Large intestine (tissue), 3 donors: ENCODE measurements at regions not wholly inside any gene's neighbourhood (a gene's known extent, or its start where the extent isn't known, plus 50 kb on each side); places are given as distances from the start of the nearest gene placed in this dataset.

Experiments used
- DNase-seq, 2 donors: peaks; one replicate each; pipeline versions ENCODE4 v3.0.0 to v3.0.0-alpha.2; 2013
- H3K27ac ChIP-seq: one replicate; pipeline ENCODE4 v1.5.1; 2013; ENCODE audit warnings: low read length
- H3K27me3 ChIP-seq: 2 replicates; pipeline ENCODE4 v1.6.1; 2013; ENCODE audit warnings: low read length; ENCODE audit not compliant: control insufficient read depth, insufficient read depth
- H3K36me3 ChIP-seq: 2 replicates; pipeline ENCODE4 v1.6.1; 2013; ENCODE audit warnings: low read length; ENCODE audit not compliant: control insufficient read depth, insufficient read depth
- H3K4me1 ChIP-seq: one replicate; pipeline ENCODE4 v1.6.1; 2013; ENCODE audit warnings: low read length; ENCODE audit not compliant: control insufficient read depth, insufficient read depth
- H3K4me3 ChIP-seq: one replicate; pipeline ENCODE4 v1.5.1; 2013; ENCODE audit warnings: low read length
- H3K9me3 ChIP-seq: one replicate; pipeline ENCODE4 v1.6.1; 2013; ENCODE audit warnings: mild to moderate bottlenecking, low read depth, low read length, moderate library complexity; ENCODE audit not compliant: control insufficient read depth
- WGBS: methylation state at CpG from one replicate; pipeline ENCODE4 v1.1.5; 2013; ENCODE audit warnings: low lambda C conversion rate; ENCODE audit not compliant: insufficient coverage; 5-methylcytosine and 5-hydroxymethylcytosine counted together

DNA sequence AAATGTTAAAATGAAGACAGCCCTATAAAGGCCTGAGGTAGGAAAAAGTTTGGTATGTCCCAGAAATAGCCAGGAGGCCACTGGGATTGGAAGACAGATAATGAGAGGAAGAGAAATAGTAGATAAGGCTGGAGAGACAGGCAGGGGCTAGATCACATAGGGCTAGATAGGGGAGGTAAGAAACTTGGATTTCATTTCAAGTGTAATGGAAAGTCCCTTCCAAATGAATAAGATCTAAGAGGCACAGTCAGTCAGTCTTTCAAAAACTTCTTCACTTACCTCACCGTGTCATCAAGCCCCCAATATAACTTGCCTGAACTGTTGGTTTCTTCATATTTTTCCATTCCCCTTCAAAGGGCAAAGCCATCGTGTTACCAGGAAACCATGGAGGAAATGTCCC is 121.8 kb downstream of the SPCS3 start:
- Histone ChIP-seq H3K27ac (no peak overlapping the region), H3K9me3 (no peaks in the 10 kb centered on the region), H3K4me1 (no peaks in the 10 kb centered on the region), H3K4me3 (no peak overlapping the region), H3K36me3 (no peaks in the 10 kb centered on the region), H3K27me3 (no peaks in the 10 kb centered on the region)
- WGBS, result no CpG with 5 or more reads among the region's 2 CpGs
- DNase-seq, result no peak

DNA sequence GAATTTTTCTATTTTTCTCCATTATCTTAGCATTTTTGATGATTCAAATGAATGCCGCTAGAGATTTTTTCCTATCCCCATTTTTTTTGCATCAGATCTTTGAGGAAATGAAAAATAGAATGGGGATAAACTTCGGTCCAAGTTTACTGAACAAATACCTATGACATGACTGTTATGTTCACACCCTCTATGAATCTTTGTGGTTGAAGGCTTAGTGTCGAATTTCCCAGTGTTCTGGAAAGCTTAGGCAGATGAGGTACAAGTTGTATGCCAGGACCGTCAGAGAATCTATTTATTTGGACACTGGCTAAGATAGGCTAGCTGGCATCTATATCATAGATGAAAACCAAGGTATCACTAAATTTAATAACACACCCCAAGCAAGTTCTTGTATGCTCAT is 123.4 kb downstream of the SPCS3 start:
- Histone ChIP-seq H3K27ac (no peak overlapping the region), H3K36me3 (no peaks in the 10 kb centered on the region), H3K27me3 (no peaks in the 10 kb centered on the region), H3K4me3 (no peak overlapping the region), H3K4me1 (no peaks in the 10 kb centered on the region), H3K9me3 (no peaks in the 10 kb centered on the region)
- no peak for DNase-seq
- 100% methylated on average over 1 of the region's 4 CpGs for WGBS

DNA sequence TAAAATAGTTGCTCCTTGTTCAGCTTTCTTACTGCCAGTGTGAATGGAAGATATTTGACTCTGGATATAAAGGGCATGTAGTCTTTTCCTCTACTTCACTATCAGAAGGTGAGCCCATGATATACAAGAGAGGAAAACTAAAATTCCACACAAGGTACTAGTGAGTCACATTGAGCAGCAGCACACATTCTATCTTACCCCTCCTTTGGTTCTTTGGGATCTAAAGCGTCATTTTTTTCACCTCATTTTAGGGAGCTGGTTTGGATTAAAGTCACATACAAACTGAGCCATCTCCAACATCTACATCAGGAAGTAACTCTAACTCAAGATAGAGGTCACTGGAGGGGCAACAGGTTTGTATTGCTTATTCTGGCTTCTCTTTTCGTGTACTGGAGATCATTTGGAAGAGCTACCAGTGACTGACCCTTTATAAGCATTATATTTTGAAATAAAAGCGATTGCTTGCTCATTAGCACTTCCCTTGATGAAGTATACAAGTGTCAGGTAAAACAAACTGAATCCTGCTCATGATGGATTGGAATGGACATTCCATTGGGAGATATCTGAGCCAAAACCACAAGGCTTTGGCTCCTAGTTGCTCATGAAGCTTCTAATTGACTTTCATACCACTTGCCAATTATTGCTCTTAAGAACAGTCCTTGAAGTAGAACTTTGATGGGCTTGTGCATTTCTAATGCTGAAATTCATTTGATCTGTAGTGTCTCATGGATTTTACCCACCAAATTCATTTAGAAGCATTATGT is 124.1 kb downstream of the SPCS3 start:
- Histone ChIP-seq H3K9me3 (no peaks in the 10 kb centered on the region), H3K4me1 (no peaks in the 10 kb centered on the region), H3K27ac (no peak overlapping the region), H3K27me3 (no peaks in the 10 kb centered on the region), H3K4me3 (no peak overlapping the region), H3K36me3 (no peaks in the 10 kb centered on the region)
- WGBS, result no CpG with 5 or more reads among the region's 3 CpGs
- DNase-seq, result no peak

DNA sequence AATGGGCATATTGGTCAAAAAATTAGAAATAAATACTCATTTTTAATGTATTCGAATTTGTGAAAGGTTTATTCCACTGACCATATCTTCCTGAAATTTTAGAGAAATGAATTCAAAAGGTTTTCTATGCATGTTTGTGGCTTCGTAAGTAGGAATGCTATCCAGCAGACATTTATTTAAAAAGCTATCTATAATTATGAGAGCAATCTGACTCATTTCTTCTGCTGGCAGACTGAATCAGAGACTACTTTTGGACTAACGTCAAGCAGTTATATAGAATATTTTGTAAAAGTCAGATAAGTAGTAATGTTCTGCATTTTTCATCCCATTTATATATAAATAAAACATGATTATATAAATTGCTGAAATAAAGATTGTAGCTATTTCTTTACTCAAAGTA is 125.0 kb downstream of the SPCS3 start:
- 79% methylated on average over 2 of the region's 3 CpGs for WGBS
- H3K27ac ChIP-seq, result no peak overlapping the region
- H3K36me3 ChIP-seq, result no peaks in the 10 kb centered on the region
- H3K4me1 ChIP-seq, result no peaks in the 10 kb centered on the region
- no peak overlapping the region for H3K4me3 ChIP-seq
- no peak for DNase-seq
- no peaks in the 10 kb centered on the region for H3K27me3 ChIP-seq
- H3K9me3 ChIP-seq, result no peaks in the 10 kb centered on the region

DNA sequence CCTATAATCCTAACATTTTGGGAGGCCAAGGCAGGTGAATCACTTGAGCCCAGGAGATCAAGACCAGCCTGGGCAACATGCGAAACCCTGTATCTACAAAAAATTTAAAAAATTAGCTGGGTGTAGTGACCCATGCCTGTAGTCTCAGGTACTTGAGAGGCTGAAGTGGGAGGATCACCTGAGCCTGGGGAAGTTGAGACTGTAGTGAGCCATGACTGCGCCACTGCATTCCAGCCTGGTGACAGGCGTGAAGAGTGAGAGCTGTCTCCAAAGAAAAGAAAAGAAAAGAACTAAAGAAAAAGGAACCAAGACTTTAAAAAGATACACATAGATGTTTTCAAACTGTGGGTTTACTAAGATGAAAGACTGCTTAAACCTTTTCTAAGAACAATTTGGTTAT is 129.0 kb downstream of the SPCS3 start:
- WGBS, result 90% methylated on average over 2 of the region's 3 CpGs
- H3K9me3 ChIP-seq, result no peaks in the 10 kb centered on the region
- H3K4me1 ChIP-seq, result no peaks in the 10 kb centered on the region
- no peak overlapping the region for H3K4me3 ChIP-seq
- no peaks in the 10 kb centered on the region for H3K27me3 ChIP-seq
- H3K36me3 ChIP-seq, result no peaks in the 10 kb centered on the region
- DNase-seq, result no peak
- H3K27ac ChIP-seq, result no peak overlapping the region

DNA sequence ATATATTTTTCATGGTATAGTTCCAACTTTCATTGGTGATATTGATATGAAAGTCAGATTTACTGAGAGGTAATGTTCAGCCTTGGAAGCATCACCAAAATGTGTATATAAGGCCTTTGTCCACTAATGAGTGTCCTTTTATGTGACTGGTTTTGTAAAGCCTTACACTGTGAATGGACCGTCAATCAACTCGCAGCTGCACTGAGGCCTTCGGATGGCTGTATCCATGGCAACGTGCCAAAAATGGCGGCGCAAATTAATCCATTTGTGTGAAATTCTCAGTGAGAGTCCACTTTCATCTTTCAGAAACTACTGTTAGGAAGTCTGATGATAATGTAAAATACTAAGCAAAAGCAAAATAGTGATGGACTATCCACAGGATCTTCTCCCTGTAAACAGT is 131.7 kb downstream of the SPCS3 start:
- H3K27me3 ChIP-seq, result no peaks in the 10 kb centered on the region
- WGBS, result 94% methylated on average over 3 of the region's 6 CpGs
- no peak overlapping the region for H3K27ac ChIP-seq

DNA sequence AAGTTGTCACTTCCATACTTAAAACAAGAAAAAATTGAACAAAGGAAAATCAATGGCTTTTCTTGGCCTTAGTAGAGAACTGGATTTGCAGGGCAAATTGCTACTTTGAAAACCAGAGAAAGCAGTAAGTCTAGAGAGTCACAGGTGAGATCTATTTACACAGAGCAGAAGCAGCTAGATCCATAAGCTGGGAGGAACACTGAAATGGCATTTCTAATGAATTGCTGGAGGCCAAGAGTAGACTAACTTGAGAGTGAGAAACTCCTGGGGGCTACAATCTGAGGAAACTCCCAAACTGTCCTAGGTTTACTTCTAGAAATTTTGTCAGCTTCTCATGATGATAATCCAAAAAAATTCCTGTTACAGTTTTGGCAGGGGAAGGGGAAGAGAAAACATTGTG is 133.3 kb downstream of the SPCS3 start:
- Histone ChIP-seq H3K27ac (no peak overlapping the region), H3K4me3 (no peak overlapping the region), H3K4me1 (no peaks in the 10 kb centered on the region), H3K27me3 (no peaks in the 10 kb centered on the region), H3K9me3 (no peaks in the 10 kb centered on the region), H3K36me3 (no peaks in the 10 kb centered on the region)
- DNase-seq, result no peak

More for the DNA sequence above, 131.7 kb downstream of the SPCS3 start:
- H3K4me1 ChIP-seq, result no peaks in the 10 kb centered on the region
- no peak for DNase-seq
- no peaks in the 10 kb centered on the region for H3K36me3 ChIP-seq
- no peaks in the 10 kb centered on the region for H3K9me3 ChIP-seq
- no peak overlapping the region for H3K4me3 ChIP-seq

DNA sequence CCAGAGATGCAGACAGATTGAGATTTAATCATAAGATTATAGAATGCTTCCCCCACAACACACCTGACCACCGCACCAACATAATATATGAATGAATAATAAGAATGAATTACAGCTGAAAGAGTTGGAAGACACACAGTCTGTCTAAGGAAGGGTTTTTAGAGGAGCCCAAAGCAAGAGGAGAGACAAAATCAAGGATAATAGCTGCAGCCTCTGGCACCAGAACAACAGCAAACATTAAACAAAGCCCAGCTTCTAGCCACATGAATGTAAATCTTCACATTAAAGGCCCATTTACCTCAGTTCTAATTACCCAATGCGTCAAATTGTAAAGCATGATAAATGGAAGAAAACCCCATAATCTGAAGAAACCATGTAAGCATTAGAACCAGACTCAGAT is 133.9 kb downstream of the SPCS3 start:
- Histone ChIP-seq H3K27me3 (no peaks in the 10 kb centered on the region), H3K36me3 (no peaks in the 10 kb centered on the region), H3K4me1 (no peaks in the 10 kb centered on the region), H3K4me3 (no peak overlapping the region), H3K27ac (no peak overlapping the region), H3K9me3 (no peaks in the 10 kb centered on the region)
- DNase-seq, result no peak
- WGBS, result 61% methylated on average over 2 of the region's 2 CpGs

DNA sequence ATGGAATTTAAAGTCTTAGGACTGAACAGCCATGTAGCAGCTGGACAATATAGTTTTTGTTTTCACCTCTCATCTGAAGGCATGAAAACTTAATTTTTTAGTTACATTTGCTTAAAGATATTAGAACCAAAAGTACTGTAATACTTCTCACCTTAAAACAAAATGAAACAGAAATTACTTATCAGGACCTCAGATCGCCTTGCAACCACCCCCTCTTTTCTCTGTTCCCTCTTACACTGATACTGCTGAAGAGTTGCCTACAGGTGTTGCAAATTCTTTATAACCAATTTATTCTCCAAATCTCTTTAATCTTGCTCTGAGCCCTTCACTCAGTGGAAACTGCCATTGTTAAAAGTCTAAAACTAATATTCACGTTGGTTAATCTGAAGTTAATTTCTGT is 145.0 kb downstream of the SPCS3 start:
- Histone ChIP-seq H3K4me3 (no peak overlapping the region), H3K27me3 (no peaks in the 10 kb centered on the region), H3K9me3 (no peaks in the 10 kb centered on the region), H3K27ac (no peak overlapping the region), H3K4me1 (no peaks in the 10 kb centered on the region), H3K36me3 (no peaks in the 10 kb centered on the region)
- WGBS, result 100% methylated on average over 1 of the region's 2 CpGs
- no peak for DNase-seq

DNA sequence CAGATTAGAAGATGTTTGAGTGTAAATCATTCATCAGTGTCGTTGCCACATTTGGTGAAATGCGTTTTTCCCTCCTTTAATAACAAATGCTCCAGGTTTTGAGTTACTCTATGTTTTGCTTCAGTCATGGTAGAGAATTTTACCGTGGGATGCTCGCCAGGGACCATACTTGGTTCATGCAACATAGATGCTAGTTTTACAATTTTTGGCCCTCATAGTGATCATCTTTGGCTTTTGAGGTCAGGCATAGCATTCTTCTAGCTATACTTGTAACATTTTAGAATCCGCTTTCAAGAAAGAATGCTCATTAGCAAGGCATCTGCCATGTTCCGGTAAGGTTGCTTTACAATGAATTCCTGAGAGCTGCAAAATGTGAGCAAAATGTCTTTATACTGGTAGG is 147.2 kb downstream of the SPCS3 start:
- H3K4me3 ChIP-seq, result no peak overlapping the region
- no CpG with 5 or more reads among the region's 6 CpGs for WGBS
- no peaks in the 10 kb centered on the region for H3K36me3 ChIP-seq
- no peak overlapping the region for H3K27ac ChIP-seq
- no peaks in the 10 kb centered on the region for H3K27me3 ChIP-seq
- no peak for DNase-seq
- H3K4me1 ChIP-seq, result no peaks in the 10 kb centered on the region
- H3K9me3 ChIP-seq, result no peaks in the 10 kb centered on the region

DNA sequence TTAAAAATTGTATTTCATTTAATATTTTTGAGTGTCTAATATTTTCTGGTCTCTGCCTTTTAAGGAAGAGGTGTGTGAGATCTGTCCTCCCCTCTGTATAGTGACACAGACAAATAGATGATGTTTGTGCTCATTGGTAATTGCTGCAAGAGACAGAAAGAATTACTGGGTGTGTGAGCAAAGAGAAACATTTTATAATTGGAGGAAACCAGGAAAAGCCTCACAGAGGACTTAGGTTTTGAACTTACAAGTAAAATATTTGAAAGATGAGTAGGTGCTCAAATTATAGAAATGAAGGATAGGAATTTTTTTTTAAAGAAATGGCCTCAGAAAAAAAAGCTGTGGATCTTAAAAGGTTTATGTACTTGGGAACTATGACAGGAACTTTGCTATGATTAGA is 149.8 kb downstream of the SPCS3 start:
- no peak for DNase-seq
- Histone ChIP-seq H3K9me3 (no peaks in the 10 kb centered on the region), H3K27me3 (no peaks in the 10 kb centered on the region), H3K4me1 (no peaks in the 10 kb centered on the region), H3K36me3 (no peaks in the 10 kb centered on the region), H3K27ac (no peak overlapping the region), H3K4me3 (no peak overlapping the region)
